Caco-2 (cell line): ENCODE measurements at regions not wholly inside any gene's neighbourhood (a gene's known extent, or its start where the extent isn't known, plus 50 kb on each side); places are given as distances from the start of the nearest gene placed in this dataset.

ENCODE experiments used
- BruUV-seq: library from RNA; stranded (reverse); fragments of 400-500 nt; replicated peaks from 2 replicates; lab custom pipeline; 2021; lab: Mats Ljungman, UMichigan
- CTCF ChIA-PET: fragments of 300-600 bp; sonication (Branson Sonifier 250); formaldehyde crosslinking; loops from one replicate; lab custom pipeline; 2022; ENCODE audit warnings: antibody characterized with exemption; lab: Charles Lee
- POLR2A ChIA-PET: fragments of 300-600 bp; sonication (Branson Sonifier 250); formaldehyde crosslinking; loops from one replicate; lab custom pipeline; 2022; ENCODE audit warnings: antibody characterized with exemption; lab: Charles Lee
- DNase-seq, 2 experiments: peaks; one replicate each; pipeline versions ENCODE4 v3.0.0 to v3.0.0-alpha.2; 2020 to 2022
- H3K27me3 ChIP-seq: replicated peaks from 2 replicates; pipeline ENCODE4 v1.6.0; 2011; ENCODE audit warnings: low read length; ENCODE audit not compliant: control insufficient read depth, insufficient read depth
- H3K36me3 ChIP-seq: 2 replicates; pipeline ENCODE4 v1.5.1; 2011; ENCODE audit warnings: low read length; ENCODE audit not compliant: control insufficient read depth, insufficient read depth
- H3K4me1 ChIP-seq: fragments of 250-450 bp; sonication (Bioruptor Pico); 2 replicates; pipeline ENCODE4 v1.5.1; 2020; ENCODE audit warnings: mild to moderate bottlenecking
- H3K4me3 ChIP-seq: 2 replicates; pipeline ENCODE4 v1.5.1; 2011; ENCODE audit warnings: low read depth, mild to moderate bottlenecking, control low read depth, low read length
- H3K9me3 ChIP-seq: fragments of 250-450 bp; sonication (Bioruptor Pico); 2 replicates; pipeline ENCODE4 v1.5.1; 2020; ENCODE audit warnings: mild to moderate bottlenecking, moderate library complexity
- H3K27ac Mint-ChIP-seq: one replicate; pipeline ENCODE4 v1.8.0; 2022; ENCODE audit warnings: mixed read lengths; ENCODE audit not compliant: unreplicated experiment
- H3K27me3 Mint-ChIP-seq: one replicate; pipeline ENCODE4 v1.8.0; 2022; ENCODE audit warnings: mixed read lengths; ENCODE audit not compliant: insufficient read depth, unreplicated experiment
- H3K36me3 Mint-ChIP-seq: one replicate; pipeline ENCODE4 v1.8.0; 2022; ENCODE audit warnings: mild to moderate bottlenecking, mixed read lengths; ENCODE audit not compliant: insufficient read depth, unreplicated experiment
- H3K4me1 Mint-ChIP-seq: one replicate; pipeline ENCODE4 v1.8.0; 2022; ENCODE audit warnings: low read depth, mixed read lengths; ENCODE audit not compliant: unreplicated experiment
- H3K4me3 Mint-ChIP-seq: one replicate; pipeline ENCODE4 v1.8.0; 2022; ENCODE audit warnings: mild to moderate bottlenecking, moderate library complexity, mixed read lengths; ENCODE audit not compliant: unreplicated experiment
- H3K9me3 Mint-ChIP-seq: one replicate; pipeline ENCODE4 v1.8.0; 2022; ENCODE audit warnings: mixed read lengths; ENCODE audit not compliant: unreplicated experiment
- CTCF ChIP-seq, 2 experiments: fragments of 200-600 bp in 1 of 2; IDR thresholded peaks; 1 replicate in 1 of 2; 2 replicates in 1 of 2; pipeline versions ENCODE4 v1.5.1 to v1.8.0; 2011 to 2022; ENCODE audit warnings: antibody characterized with exemption in 1 of 2, control low read depth in 1 of 2, inconsistent platforms in 1 of 2, low read depth in 1 of 2, low read length in 1 of 2, mild to moderate bottlenecking in 1 of 2, moderate library complexity in 1 of 2; ENCODE audit not compliant: insufficient read depth in 1 of 2, severe bottlenecking in 1 of 2, unreplicated experiment in 1 of 2
- intact Hi-C: fragments of 100-400 bp; cut with micrococcal nuclease; formaldehyde crosslinking; loops from one replicate; pipeline ENCODE4 v1.10.0; 2022; ENCODE audit not compliant: unreplicated experiment

GRCh38 chr1:101141376-101141775 is 95.4 kb upstream of the S1PR1 start:
- H3K27me3 ChIP-seq: no peaks in the 10 kb centered on the region
- POLR2A ChIA-PET: no interaction called here
- Mint-ChIP-seq H3K36me3 (no peaks in the 10 kb centered on the region), H3K27me3 (no peaks in the 10 kb centered on the region), H3K27ac (no peak overlapping the region), H3K4me3 (no peak overlapping the region), H3K4me1 (peaks cover 6% of the 10 kb centered on the region), H3K9me3 (no peaks in the 10 kb centered on the region)
- no peak for TF ChIP-seq CTCF (IDR thresholded peaks at IDR 0.05; ENCODE audit: insufficient read depth in 1 of 2, low read depth in 1 of 2, low read length in 1 of 2, severe bottlenecking in 1 of 2, unreplicated experiment in 1 of 2)
- no peaks in the 10 kb centered on the region for H3K9me3 ChIP-seq
- CTCF ChIA-PET: no interaction called here
- no peak for DNase-seq
- no peak overlapping the region for H3K4me3 ChIP-seq
- no peaks in the 10 kb centered on the region for H3K4me1 ChIP-seq
- H3K36me3 ChIP-seq: no peaks in the 10 kb centered on the region
- BruUV-seq: no TSS peak
- intact Hi-C loops: no loop called here

DNA sequence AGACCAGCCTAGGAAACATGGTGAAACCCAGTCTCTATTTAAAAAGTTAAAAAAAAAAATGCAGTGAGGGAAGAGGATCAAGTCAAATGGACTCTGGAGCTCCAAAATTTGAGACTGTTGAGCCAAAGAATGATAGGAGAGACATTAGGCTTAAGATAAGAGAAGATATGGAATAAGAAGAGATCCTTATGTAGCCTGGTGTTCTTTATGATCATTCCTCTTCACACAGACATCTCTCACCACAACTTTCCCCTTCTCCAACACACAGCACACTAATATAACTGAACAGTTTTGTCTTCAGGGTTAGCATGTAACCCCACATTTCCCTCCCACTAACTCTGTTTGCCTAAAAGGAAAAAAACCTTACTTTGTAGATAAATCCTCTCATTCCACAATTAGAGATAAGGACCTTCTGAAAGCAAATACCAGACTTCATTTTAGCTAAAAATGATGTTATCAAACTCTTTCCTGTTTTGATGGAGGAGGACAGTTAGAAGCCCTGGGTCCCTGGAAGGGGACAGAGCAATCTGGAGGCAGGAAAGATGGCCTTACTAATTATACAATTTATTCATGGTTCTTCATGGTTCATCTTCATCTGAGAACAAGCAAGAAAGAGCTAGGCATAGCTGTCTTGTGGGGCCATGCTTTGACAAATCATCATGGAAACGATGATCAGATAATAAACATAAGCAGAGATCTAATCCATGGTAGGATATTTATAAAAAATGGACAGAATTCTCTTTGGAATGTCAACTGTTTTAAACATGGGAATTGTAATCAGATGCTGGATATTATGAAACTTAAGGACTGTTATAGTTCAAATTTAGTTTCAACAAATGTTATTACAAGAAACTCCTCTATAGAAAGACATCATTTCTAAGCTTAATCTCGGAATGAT is 96.7 kb upstream of the S1PR1 start:
- no peaks in the 10 kb centered on the region for H3K27me3 ChIP-seq
- CTCF ChIA-PET: no interaction called here
- H3K4me3 Mint-ChIP-seq: no peak overlapping the region
- intact Hi-C loops: loop anchor here (5.0 kb wide), 1 partner anchor 97 kb away; the partner anchor contains the start of gene S1PR1
- no peaks in the 10 kb centered on the region for H3K9me3 ChIP-seq
- no peak overlapping the region for H3K4me3 ChIP-seq
- no peak for TF ChIP-seq CTCF (IDR thresholded peaks at IDR 0.05; ENCODE audit: insufficient read depth in 1 of 2, low read depth in 1 of 2, low read length in 1 of 2, severe bottlenecking in 1 of 2, unreplicated experiment in 1 of 2)
- H3K4me1 ChIP-seq: no peaks in the 10 kb centered on the region
- BruUV-seq: no TSS peak
- no peaks in the 10 kb centered on the region for H3K36me3 ChIP-seq
- H3K27ac Mint-ChIP-seq: no peak overlapping the region
- no peak for DNase-seq
- H3K36me3 Mint-ChIP-seq: no peaks in the 10 kb centered on the region
- peaks cover 6% of the 10 kb centered on the region for H3K4me1 Mint-ChIP-seq
- POLR2A ChIA-PET: no interaction called here
- no peaks in the 10 kb centered on the region for H3K27me3 Mint-ChIP-seq
- no peaks in the 10 kb centered on the region for H3K9me3 Mint-ChIP-seq

DNA sequence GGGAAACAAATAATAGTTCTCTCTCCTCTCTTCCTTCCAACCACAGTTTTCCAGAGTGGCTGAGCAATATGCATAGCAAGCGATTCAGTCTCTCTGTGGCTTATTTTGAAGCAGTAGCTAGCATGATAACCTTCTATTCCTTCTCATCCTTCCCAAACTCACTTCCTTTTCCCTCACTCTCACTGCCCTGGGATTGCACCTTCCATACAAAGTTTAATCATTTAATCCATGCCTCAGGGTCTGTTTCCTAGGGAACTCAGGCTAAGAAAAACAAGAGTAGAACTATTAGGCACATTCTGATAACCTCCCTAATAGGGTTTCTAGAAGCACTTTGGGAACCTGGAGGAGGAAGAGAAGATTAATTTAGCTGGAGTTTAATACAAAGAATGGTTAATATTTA is 97.7 kb upstream of the S1PR1 start:
- Histone ChIP-seq H3K36me3 (no peaks in the 10 kb centered on the region), H3K27me3 (no peaks in the 10 kb centered on the region), H3K4me3 (no peak overlapping the region), H3K4me1 (no peaks in the 10 kb centered on the region), H3K9me3 (no peaks in the 10 kb centered on the region)
- ChIA-PET CTCF (no interaction called here), POLR2A (no interaction called here)
- Mint-ChIP-seq H3K27ac (no peak overlapping the region), H3K4me1 (peaks cover 6% of the 10 kb centered on the region), H3K9me3 (no peaks in the 10 kb centered on the region), H3K27me3 (peaks cover 2% of the 10 kb centered on the region), H3K4me3 (no peak overlapping the region), H3K36me3 (no peaks in the 10 kb centered on the region)
- no peak for TF ChIP-seq CTCF (IDR thresholded peaks at IDR 0.05; ENCODE audit: insufficient read depth in 1 of 2, low read depth in 1 of 2, low read length in 1 of 2, severe bottlenecking in 1 of 2, unreplicated experiment in 1 of 2)
- BruUV-seq: no TSS peak
- DNase-seq: no peak
- intact Hi-C loops: loop anchor here (5.0 kb wide), 1 partner anchor 98 kb away; the partner anchor contains the start of gene S1PR1
